H1 (cell line): ENCODE measurements at regions not wholly inside any gene's neighbourhood (a gene's known extent, or its start where the extent isn't known, plus 50 kb on each side); places are given as distances from the start of the nearest gene placed in this dataset.

Experiments
- BRCA1 ChIP-seq: IDR thresholded peaks from 2 replicates; pipeline ENCODE4 v1.6.1; 2012; ENCODE audit warnings: low read depth, low read length, improper control_type of control experiment
- JUN ChIP-seq: IDR thresholded peaks from 2 replicates; pipeline ENCODE4 v1.6.1; 2011; ENCODE audit warnings: low read depth, mild to moderate bottlenecking, improper control_type of control experiment, low read length
- TAF7 ChIP-seq: optimal IDR thresholded peaks from 2 replicates; pipeline ENCODE3; 2011; ENCODE audit warnings: low read depth, mild to moderate bottlenecking, inconsistent platforms, low read length, moderate library complexity, borderline replicate concordance
- TF ChIP-seq, protein P1 (sequence below), 3 experiments: IDR thresholded peaks; 1 replicate in 2 of 3; 2 replicates in 1 of 3; pipeline versions ENCODE4 v1.5.1 to v1.6.1; 2011; ENCODE audit warnings: low read length in 3 of 3, mild to moderate bottlenecking in 3 of 3, inconsistent platforms in 2 of 3, low read depth in 1 of 3, moderate library complexity in 1 of 3; ENCODE audit not compliant: insufficient read depth in 1 of 3; ENCODE audit errors: control extremely low read depth in 1 of 3

DNA sequence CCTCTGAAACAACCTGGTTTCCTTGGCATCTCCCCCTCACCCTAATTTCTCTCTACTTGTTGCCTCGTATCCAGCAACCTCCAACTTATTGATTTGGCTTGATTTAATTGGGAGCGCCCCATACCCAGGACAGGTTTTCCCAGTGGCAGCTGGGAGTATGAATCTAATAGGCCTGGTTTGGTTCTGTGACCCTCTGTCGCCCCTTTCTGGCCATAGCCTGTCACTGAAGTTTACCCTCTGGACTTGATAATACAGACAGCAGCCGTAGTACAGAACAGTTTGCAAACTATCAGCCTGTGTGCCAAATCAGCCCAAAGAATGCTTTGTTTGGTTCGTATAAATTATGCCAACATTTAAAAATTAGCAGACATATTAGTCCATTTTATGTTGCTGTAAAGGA, 525.1 kb upstream of the GOLIM4 start (continued):
- TF ChIP-seq, protein P1, sequence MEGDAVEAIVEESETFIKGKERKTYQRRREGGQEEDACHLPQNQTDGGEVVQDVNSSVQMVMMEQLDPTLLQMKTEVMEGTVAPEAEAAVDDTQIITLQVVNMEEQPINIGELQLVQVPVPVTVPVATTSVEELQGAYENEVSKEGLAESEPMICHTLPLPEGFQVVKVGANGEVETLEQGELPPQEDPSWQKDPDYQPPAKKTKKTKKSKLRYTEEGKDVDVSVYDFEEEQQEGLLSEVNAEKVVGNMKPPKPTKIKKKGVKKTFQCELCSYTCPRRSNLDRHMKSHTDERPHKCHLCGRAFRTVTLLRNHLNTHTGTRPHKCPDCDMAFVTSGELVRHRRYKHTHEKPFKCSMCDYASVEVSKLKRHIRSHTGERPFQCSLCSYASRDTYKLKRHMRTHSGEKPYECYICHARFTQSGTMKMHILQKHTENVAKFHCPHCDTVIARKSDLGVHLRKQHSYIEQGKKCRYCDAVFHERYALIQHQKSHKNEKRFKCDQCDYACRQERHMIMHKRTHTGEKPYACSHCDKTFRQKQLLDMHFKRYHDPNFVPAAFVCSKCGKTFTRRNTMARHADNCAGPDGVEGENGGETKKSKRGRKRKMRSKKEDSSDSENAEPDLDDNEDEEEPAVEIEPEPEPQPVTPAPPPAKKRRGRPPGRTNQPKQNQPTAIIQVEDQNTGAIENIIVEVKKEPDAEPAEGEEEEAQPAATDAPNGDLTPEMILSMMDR (IDR thresholded peaks at IDR 0.05; ENCODE audit: control extremely low read depth in 1 of 3, insufficient read depth in 1 of 3, low read depth in 1 of 3, low read length in 3 of 3), result peak; percentile 53 to 97 (median 80)
- TF ChIP-seq JUN (no peak), BRCA1 (no peak), TAF7 (peak; percentile 44)
- TF ChIP-seq, all 59 proteins: peak for 4
